Ishikawa (cell line): ENCODE measurements at regions not wholly inside any gene's neighbourhood (a gene's known extent, or its start where the extent isn't known, plus 50 kb on each side); places are given as distances from the start of the nearest gene placed in this dataset.

Experiments used
- EGR1 ChIP-seq: IDR thresholded peaks from 2 replicates; pipeline ENCODE4 v1.6.1; 2012
- EP300 ChIP-seq: IDR thresholded peaks from 2 replicates; pipeline ENCODE4 v1.6.1; 2012; ENCODE audit warnings: borderline replicate concordance
- NFIC ChIP-seq: IDR thresholded peaks from 2 replicates; pipeline ENCODE4 v1.6.1; 2012
- RAD21 ChIP-seq: IDR thresholded peaks from 2 replicates; pipeline ENCODE4 v1.6.1; 2012; ENCODE audit warnings: low read depth
- REST ChIP-seq: IDR thresholded peaks from 2 replicates; pipeline ENCODE4 v1.6.1; 2012; ENCODE audit warnings: low read depth, mild to moderate bottlenecking
- TAF1 ChIP-seq: IDR thresholded peaks from 2 replicates; pipeline ENCODE4 v1.6.1; 2012; ENCODE audit warnings: low read depth, mild to moderate bottlenecking
- TEAD4 ChIP-seq: IDR thresholded peaks from 2 replicates; pipeline ENCODE4 v1.6.1; 2012
- USF1 ChIP-seq: IDR thresholded peaks from 2 replicates; pipeline ENCODE4 v1.6.1; 2012
- YY1 ChIP-seq: IDR thresholded peaks from 2 replicates; pipeline ENCODE4 v1.6.1; 2012; ENCODE audit warnings: low read depth
- ZBTB7A ChIP-seq: IDR thresholded peaks from 2 replicates; pipeline ENCODE4 v1.6.1; 2012; ENCODE audit warnings: low read depth
- TF ChIP-seq, protein P1 (sequence below): IDR thresholded peaks from 2 replicates; pipeline ENCODE4 v1.6.1; 2012

- TF ChIP-seq RAD21 = no peak
- no peak for TF ChIP-seq ZBTB7A
- no peak for TF ChIP-seq EP300
- TF ChIP-seq REST = no peak
- TF ChIP-seq, protein P1, sequence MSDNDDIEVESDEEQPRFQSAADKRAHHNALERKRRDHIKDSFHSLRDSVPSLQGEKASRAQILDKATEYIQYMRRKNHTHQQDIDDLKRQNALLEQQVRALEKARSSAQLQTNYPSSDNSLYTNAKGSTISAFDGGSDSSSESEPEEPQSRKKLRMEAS = no peak
- TF ChIP-seq NFIC = no peak
- TF ChIP-seq TAF1 = no peak
- no peak for TF ChIP-seq YY1
- no peak for TF ChIP-seq EGR1
- no peak for TF ChIP-seq USF1
- TF ChIP-seq TEAD4 = no peak
Observed at GRCh38 chr15:37218351-37218916, 118.1 kb upstream of the MEIS2 start.
